ENCODE measurements at regions not wholly inside any gene's neighbourhood (a gene's known extent, or its start where the extent isn't known, plus 50 kb on each side); places are given as distances from the start of the nearest gene placed in this dataset.

DNA sequence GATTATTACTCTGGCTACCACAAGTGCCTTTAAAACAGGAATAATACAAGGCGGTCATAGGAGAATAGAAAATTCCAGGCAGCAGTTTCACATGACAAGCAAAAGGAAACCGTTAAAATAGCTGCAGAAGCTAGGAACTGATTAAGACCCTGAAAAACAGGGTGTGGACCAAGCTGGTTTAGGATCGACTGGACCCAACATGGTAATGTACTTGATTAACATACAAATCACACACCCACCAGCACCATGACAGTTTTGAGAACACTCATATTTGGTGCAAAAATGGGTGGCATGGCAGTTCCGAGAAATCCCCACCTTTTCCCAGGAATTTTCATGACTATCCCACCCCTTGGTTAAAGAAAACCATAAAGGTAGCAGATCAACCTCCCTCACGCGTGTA is 51.9 kb upstream of the TMEM163 start:
- DNase-seq: no peak

DNA sequence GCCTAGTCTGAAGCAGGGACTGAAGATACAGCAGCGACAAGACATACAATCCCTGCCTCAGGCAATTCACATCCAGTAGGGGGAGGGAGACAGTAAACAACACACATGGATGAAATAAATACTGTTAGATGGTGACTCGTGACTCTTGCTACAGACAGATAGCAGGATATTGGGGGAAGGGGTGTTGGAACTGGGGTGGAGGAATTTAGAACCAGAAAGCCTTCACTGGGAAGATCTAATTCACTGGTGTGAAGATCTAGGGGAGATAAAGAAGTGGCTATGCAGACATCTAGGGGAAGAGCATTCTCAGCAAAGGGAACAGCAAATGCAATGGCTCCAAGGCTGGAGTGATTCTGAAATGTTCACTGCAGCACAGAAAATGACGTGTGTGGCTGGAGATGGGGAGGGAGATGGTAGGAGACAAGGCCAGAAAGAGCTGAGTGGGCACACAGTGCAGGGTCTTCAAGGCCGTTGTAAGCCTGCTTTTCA is 52.6 kb upstream of the TMEM163 start:
- DNase-seq: no peak

DNA sequence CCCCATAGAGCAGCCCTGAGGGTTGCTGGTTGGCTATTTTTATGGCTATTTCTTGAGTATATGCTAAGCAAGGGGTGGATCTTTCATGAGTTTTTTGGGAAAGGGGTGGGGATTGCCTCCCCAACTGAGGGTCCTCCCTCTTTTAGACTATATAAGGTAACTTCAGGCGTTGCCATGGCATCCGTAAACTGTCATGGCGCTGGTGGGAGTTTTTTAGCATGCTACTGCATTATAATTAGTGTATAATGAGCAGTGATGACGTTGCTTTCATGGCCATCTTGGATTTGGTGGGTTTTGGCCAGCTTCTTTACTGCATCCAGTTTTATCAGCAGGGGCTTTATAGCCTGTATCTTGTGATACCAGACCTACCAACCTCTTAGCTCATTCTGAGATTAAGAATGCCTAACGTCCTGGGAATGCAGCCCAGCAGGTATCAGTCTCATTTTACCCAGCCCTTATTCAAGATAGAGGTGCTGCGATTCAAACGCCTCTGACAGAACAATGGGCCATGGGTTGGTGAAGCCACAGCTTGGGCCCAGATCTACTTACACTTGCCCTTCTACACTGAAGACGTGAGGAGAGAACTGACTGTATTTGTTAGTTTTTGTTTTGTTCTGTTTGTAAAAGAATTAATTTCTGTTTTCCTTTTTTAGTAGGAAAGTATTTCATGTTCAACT is 53.8 kb upstream of the TMEM163 start:
- DNase-seq: no peak

DNA sequence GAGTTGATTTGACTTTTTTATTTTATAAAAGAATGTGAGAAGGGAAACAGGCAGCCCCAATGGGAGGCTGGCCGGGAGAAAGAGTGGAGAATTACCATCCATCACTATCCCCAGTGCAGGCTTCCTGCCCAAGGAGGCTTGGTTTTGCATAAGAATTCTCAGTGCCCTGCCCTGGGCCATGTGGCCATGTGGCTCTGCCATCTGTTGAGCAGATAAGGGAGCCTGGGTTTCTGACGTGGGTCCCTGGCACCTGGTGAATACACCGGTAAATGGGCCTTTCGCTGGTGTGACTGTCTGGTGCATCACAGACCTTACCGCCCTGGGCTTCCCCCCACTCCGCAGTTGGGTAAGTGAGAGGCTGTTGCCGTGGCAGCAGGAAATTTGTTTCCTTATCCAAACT is 54.5 kb upstream of the TMEM163 start:
- no peak for DNase-seq

DNA sequence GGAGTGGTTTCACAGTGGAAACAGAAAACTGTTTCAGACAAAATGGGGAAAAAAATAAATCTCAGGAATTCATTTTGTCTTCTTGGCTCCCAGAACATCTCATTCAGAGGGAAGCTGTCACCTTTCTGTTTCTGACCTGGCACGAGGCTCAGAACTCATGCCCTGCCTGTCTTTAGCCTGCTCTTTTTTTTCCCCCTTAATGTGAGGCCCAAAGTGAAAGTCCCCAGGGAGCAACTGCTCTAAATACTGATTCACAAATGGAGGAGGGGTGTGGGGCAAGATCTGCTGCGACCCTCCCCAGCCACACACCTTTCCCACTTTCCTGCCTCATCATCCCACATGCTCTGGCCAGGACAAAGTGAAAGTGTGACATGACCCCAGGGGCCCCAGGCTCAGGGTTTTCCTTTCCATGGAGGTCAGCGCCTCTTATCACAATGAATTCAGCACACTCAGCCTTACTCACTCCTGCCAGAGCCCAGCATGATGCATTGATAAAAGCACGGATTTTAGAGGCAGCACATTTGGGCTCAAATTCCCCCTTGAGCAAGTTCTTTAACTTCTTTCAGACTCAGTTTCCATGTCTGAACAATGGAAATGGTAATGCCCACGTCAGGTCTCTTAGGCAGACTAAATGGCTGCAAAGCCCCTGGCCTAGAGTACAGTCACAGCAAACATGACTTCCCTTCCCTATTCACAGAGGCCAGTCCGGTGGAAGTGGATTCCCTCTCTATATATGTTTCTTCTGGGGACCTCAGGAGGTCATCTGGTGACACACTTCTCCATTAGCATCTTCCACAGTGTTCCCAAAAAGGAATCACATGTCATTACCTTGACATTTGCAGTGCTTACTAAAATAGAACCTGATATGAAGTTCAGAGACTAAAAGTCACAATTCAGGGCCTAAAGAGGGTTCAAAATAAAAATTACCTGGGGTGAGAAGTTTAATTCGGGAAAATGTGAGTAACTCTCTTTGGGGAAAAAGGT is 55.3 kb upstream of the TMEM163 start:
- no peak for DNase-seq

DNA sequence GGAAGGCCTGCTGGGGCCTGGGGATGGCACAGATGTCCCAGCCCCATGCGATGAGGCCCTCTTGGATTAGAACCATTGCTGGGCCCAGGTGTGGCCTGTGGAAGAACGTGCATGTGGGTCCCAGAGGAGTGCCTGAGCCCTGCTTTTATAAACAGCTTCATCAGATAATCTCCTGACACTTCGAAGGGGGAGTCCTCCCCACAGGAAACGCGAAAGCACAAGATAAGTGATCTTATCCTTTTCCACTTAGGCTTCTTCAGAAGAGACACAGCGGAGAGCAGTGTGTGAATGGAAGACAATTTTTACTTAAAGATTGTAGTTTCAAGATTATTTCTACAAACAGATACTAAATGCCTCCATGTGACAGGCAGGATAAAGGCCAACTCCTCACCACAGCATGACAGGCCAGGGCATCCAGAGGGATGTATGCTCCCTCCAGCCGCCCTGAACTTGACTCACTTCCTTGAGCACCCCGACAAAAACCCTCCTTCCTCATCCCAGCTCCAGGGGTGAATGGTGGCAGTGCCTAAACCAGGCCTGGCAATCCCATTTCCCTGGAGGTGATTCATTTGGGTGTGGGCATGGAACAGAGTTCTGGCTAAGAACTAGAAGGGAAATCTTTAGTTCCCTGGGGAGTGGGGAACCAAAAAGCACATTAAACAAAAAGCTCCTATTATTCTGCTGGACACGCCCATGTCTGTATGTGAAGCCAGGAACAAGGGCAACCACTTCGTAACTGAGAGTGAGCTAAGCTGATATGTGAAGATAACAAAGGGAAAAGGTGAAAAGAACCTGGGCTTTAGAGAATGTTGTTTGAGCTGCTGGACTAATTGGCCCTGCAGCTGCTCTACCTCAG is 56.2 kb upstream of the TMEM163 start:
- no peak for DNase-seq

DNA sequence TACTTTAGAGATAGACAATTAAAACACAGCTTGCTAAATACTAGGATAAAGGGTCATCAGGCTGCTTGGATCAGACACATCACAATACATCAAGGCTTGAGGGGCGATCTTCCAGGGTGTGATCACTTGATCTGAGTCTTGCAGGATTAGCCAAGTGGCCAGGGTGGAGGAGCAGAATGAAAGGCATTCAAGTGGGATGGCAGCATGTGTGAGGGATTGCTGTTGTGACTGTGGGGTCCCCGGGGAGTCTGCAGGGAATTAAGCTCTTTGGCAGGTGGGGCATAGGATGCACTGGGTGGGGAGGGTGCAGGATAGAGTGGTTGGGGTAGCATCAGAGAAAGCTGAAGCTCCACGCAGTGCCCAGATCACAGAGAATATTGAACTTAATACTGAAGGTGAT is 58.0 kb upstream of the TMEM163 start:
- no peak for DNase-seq

DNA sequence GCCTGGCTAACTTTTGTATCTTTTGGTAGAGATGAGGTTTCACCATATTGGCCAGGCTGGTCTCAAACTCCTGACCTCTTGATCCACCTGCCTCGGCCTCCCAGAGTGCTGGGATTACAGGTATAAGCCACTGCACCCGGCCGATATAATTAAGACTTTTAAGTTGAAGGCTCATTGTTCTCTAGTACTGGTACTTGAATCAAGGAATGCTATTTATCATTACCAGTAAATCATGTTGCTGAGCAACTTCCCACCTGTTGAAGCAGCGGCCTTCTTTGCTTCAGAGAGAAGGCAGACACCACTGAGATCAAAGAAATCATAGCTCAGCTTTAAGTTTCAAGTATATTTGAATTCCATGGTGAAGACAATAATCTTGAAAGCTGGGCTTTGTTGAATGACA is 58.8 kb upstream of the TMEM163 start:
- no peak for DNase-seq

DNA sequence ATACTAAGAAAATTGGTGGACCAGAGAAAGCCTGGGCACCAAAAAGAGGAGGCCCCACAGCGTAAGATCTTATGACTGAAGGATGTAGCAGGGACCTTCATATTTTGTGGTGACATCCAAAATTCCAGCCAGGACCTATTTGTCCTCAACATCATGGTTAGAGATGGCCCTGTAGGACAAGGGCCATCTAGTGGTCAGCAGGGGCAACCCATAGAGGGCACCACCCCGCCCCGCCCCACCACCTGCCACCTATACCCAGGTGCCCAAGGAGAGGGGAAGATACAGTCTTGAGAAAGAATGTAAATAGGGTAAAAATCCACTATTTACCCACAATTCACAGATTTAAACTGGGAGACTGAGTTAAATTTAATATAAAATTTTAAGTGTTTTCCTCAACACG is 59.6 kb upstream of the TMEM163 start:
- DNase-seq: no peak

DNA sequence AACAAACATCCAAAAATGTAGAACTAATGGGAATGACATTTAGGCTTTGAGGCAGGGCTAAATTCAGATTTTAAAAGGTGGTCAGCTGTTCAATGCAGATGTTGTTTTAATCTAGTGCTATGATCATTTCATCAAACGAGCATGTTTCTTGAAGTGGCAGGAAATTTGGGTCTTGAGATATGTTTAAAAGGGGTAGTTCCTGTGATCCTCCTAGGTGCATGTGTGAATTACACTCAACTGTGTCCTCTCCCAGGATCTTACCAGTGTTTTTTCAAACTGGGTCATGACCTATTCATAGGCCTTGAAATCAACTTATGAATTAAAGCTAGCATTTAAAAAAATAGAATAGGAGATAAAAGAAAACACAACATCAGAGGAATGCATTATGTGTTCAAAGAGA is 57.4 kb upstream of the ACMSD start:
- no peak for DNase-seq

DNA sequence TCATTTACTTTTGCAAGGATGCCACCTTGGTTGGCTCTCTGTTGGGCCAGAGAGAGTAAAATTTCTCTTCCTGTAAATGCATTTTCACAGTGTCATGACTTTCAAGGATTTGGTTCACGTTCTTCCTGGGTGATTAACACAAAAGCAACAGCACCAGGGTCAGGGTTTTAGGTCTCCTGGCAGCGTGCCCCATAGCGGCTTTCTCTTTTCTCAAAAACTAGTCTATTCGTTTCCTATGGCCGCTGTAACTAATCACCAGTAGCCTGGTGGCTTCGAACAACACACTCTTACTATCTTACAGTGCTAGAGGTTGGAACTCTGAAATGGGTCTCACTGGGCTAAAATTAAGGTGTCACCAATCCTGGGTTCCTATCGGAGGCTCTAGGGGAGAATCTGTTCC is 56.3 kb upstream of the ACMSD start:
- DNase-seq: no peak

DNA sequence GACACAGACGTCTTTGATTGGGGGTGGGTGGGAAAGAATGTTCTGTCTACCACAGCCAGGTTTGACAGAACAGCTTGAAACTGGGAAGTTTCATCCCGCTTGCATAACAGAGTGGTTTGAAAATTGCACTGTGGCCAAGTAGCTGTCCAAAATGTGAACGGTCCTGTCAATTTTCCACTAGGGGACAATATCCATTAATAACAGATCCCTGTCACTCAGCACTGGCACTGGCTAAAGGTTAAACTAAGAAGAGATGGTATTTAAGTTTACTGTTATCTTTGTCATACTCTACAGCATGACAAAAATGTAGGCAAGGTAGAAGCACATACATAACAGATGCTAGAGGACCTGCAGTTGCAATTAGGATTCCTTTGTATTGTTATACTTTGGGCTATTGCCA is 55.6 kb upstream of the ACMSD start:
- peak; percentile 3 to 7 for DNase-seq

DNA sequence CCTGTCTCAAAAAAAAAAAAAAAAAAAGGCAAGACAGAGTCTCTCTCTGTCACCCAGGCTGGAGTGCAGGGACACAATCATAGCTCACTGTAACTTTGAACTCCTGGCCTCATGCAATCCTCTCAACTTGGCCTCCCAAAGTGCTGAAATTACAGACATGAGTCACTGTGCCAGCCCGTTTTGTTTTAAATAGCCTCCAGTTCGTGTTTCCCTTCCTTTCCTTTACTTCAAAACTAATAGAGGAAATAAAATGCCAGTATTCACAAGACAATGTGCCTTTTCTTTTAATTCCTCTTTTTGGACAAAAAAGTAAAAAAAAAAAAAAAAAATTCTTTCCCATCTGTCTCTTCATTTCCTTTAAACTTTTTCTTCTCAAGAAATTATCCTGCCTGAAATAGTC is 54.5 kb upstream of the ACMSD start:
- DNase-seq: peak in 1 of 2 donors; percentile 9

DNA sequence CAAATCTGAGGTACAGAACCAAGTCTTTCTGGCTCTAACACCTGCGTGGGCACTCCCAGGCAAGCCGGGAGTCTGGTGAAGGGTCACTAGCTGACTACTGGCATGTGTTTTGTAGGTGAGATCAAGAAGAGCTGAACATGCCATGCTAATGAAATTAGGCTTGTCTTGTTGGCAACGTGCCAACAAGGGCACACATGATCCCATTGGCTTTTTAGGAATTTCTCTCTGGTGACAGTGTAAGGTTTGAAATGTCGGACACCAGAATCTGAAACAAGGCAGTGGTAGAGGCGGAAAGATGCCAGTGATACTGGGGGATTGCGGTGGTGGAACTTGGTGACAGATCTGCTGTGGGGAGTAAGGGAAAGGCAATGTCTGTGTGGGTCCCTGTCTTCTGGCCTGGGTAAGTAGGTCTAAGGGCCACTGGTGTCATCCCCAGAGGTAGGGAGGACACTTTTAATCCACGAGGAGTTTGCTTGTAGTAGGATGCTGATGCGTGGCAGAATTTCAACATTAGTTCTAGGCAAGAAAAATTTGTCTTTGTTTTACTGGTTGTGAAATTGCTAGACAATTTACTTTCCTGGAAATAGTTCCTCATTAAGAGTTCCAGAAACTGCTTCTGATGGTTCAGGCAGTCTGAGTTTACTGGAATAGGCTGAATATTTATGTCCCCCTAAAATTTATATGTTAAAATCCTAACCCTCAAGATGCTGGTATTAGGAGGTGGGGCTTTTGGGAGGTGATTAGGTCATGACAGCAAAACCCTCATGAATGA is 52.6 kb upstream of the ACMSD start:
- DNase-seq: no peak

DNA sequence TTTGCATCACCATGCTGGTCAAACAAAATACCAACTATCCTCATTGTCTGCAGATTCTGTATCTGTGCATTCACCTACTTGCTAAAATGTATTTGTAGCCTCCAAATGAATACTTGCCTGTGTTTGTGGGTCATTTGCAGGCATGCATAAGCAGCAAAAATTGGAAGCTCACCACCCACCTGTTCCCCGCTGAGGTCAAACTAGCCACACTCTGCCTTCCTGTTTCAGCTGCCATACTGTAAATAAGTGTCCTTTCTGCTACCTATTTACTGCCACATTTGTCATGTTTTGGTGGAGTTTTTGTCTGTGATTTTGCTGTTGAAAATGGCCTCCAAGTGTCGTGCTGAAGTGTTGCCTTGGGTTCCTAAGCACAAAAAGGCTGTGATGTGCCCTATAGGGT is 50.0 kb upstream of the ACMSD start:
- no peak for DNase-seq
